Caki2 (cell line): ENCODE measurements at regions not wholly inside any gene's neighbourhood (a gene's known extent, or its start where the extent isn't known, plus 50 kb on each side); places are given as distances from the start of the nearest gene placed in this dataset.

Experiments
- DNase-seq: peaks from one replicate; pipeline ENCODE4 v3.0.0-alpha.2; 2015; ENCODE audit warnings: low read depth
- in situ Hi-C: cut with HindIII; loops from 2 replicates; pipeline ENCODE4 v1.10.0; 2016; ENCODE audit warnings: low sequenced_read_pairs, low pct_unique_long_range_greater_than_20kb, mixed read lengths

- DNase-seq: no peak
- in situ Hi-C loops: no loop called here
Measured at GRCh38 chrX:4193500-4194155, 480.2 kb upstream of the PRKX start.

- in situ Hi-C loops: no loop called here
- no peak for DNase-seq
Measured at GRCh38 chrX:4186331-4186730, 472.9 kb upstream of the PRKX start.

GRCh38 chrX:4185086-4185485 is 471.6 kb upstream of the PRKX start:
- no peak for DNase-seq
- in situ Hi-C loops: no loop called here

DNA sequence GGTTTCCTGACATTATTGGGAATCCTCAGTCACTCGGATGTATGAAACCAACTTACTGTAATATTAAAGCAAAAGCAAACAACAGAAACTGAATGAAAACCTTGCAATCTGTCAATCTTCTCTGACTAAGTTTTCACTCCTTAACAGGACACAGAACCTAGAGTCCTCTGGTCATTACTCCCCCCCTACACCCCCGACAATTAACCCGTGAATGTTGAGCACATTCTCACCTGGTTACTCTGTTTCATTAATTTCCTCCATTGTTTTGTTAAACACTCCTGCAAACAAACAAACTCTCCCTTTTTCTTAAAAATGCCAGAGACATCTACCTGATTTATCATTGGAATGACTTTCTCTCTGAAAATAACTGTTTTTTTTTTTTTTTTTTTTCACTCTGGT is 469.0 kb upstream of the PRKX start:
- DNase-seq: no peak
- in situ Hi-C loops: no loop called here

DNA sequence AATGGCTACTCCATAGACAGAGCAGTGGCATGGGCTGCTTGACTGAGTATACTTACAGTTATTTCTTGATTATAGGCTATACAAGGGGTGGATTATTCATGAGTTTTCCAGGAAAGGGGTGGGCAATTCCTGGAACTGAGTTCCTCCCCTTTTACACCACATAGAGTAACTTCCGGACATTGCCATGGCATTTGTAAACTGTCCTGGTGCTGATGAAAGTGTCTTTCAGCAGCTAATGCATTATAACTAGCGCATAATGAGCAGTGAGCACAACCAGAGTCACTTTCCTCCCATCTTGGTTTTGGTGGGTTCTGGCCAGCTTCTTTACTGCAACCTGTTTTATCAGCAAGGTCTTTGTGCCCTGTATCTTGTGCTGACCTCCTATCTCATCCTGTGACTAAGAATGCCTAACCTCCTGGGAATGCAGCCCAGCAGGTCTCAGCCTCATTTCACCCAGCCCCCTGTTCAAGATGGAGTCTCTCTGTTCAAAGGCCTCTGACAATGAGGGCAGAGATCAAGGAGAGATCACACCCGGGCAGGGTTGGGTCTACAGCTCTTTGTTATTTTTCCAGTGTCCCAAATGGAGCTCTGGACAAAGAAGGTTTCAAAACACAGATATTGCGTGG is 468.4 kb upstream of the PRKX start:
- no peak for DNase-seq
- in situ Hi-C loops: no loop called here

DNA sequence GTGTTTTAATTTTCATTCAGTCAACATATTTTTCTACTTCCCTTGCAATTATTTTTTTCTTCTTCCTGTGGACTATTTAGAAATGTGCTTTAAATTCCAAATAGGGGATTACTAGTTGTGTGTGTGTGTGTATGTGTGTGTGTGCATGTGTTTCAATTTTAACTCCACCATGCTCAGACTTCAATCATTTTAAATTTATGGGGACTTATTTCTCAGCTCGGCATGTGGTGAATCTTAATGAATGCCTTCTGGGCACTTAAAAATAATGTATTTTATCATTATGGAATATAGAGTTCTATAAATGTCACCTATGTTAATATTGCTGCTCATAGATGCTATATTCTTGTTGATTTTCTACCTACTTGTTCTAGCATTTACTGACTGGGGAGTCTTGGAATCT is 465.6 kb upstream of the PRKX start:
- in situ Hi-C loops: no loop called here
- no peak for DNase-seq

GRCh38 chrX:4175221-4175620 is 461.8 kb upstream of the PRKX start:
- DNase-seq: no peak
- in situ Hi-C loops: no loop called here

GRCh38 chrX:4173743-4174142 is 460.3 kb upstream of the PRKX start:
- DNase-seq: no peak
- in situ Hi-C loops: no loop called here

GRCh38 chrX:4151798-4152197 is 438.3 kb upstream of the PRKX start:
- DNase-seq: no peak
- in situ Hi-C loops: no loop called here

GRCh38 chrX:4150259-4150658 is 436.8 kb upstream of the PRKX start:
- in situ Hi-C loops: no loop called here
- DNase-seq: no peak

- DNase-seq: no peak
- in situ Hi-C loops: no loop called here
Measured at GRCh38 chrX:4129626-4130025, 416.2 kb upstream of the PRKX start.

DNA sequence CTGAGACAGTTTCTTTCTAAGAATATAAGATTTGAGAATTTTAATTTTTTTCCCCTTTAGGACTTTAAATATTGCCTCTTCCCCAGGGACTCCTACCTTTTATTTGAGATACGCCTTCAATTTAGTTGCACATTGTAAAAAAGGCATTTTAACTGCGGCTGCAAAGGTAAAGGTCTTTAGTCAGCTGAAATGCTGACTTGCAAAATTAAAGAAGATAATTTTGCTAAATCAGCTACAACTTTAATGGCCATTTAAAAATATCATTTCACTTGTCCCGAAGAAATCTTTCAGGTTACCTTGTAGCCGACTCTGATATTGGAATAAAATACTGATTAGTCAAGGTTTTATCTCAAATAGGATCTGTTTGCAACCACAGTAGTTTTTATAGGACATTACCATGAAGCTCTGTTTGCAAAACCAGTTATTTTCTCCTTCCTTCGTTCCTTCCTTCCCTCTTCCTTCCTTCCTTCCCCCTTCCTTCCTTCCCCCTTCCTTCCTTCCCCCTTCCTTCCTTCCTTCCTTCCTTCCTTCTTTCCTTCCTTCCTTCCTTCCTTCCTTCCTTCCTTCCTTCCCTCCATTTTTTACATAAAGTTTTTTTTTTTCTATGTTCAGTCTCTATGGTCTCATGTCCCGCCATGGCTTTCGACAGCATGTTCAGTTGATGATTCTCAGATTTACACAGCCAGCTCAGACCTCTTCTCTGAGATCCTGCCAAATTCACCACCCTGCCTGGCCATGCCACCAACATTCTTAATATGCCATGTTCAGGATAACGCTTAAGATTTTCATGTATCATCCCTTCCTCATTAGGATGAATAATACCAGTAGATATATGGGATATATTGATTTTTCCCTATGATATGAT is 405.4 kb upstream of the PRKX start:
- in situ Hi-C loops: no loop called here

GRCh38 chrX:4110964-4111363 is 397.5 kb upstream of the PRKX start:
- in situ Hi-C loops: no loop called here
- no peak for DNase-seq

More for the DNA sequence above, 405.4 kb upstream of the PRKX start:
- DNase-seq: no peak

- in situ Hi-C loops: no loop called here
- no peak for DNase-seq
Measured at GRCh38 chrX:4094926-4095325, 381.5 kb upstream of the PRKX start.

DNA sequence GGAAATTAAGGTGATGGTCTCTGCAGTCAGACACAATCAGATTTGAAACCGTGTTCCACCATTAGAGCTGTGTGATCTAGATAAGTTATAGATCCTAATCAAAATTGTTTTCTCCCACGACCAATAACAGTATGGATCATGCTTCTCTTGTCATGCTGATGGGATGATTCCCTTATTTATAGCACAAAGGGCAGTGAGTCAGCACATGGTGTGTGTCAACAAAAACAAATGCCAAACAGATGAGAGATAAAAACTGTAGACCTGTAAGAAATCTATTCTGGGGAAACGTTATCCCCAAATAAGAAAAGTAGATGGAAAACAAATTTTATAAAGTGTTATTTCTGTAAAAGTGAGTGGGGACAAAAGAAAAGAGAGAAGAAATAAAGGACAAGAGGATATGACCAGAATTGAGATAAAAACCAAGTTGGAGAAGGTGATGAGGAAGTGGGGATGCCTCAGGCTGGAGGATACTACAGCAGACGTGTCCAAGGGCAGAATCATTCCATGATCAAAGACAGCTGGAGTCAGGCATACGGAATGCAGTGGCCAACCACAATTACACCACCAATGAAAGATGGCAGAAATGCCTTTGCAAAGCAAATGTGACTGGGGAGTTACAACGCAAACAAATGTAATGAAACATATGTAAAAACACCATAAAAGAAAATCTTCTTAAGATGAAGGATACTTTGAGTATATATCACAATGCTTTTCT is 377.8 kb upstream of the PRKX start:
- in situ Hi-C loops: no loop called here
- DNase-seq: no peak

DNA sequence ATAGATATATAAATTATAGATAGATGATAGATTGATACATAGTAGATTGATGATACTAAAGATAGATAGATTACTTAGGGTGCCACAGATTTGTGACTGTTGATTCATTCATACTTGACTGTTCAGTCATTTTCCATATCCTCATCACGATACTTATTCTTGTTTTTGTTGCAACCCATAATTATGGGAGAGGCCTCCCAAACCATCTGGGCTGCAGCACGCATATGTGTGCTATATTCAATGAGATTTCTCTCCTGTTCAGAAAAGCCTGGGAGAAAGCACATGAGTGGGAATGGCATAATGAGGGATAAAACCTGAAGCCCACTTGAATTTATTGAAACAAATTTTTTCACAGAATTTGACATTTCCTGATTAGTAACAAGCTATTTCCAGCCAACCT is 346.4 kb upstream of the PRKX start:
- DNase-seq: no peak
- in situ Hi-C loops: no loop called here

DNA sequence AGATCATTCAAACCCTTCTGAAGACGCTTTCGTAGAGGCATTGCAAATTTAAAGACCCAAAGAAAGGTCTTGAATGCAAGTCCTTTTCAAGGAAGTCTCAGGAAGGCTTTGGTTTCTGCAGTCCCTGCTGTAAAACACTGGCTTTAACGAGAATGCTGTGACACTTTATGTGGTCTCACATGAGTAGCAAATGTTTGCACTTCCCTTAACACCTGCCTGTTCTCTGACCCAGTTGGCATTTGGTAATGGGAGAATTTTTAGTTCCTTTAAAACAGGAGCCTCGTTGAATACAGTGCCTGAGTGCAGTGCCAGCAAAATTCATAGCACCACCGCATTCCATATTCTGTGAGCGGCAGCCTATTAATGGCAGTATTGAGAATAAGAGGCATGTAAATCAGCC is 330.5 kb upstream of the PRKX start:
- DNase-seq: no peak
- in situ Hi-C loops: no loop called here

GRCh38 chrX:4035874-4036273 is 322.4 kb upstream of the PRKX start:
- in situ Hi-C loops: no loop called here
- no peak for DNase-seq

- in situ Hi-C loops: no loop called here
- DNase-seq: no peak
Measured at GRCh38 chrX:4028151-4028550, 314.7 kb upstream of the PRKX start.
